Adrenal gland (tissue), 9 donors: ENCODE measurements at regions not wholly inside any gene's neighbourhood (a gene's known extent, or its start where the extent isn't known, plus 50 kb on each side); places are given as distances from the start of the nearest gene placed in this dataset.

ENCODE experiments used
- DNase-seq, 7 donors: peaks; one replicate each; pipeline ENCODE4 v3.0.0-alpha.2; 2019 to 2020
- H3K27ac ChIP-seq, 5 donors: fragments of 200-600 bp; sonication (generic) in 4 of 5; 1 replicate in 3 of 5; 2 replicates in 2 of 5; pipeline versions ENCODE4 v1.5.1 to v1.8.0; 2016 to 2020; ENCODE audit warnings: mild to moderate bottlenecking in 1 of 5
- H3K27me3 ChIP-seq: fragments of 200-600 bp; 2 replicates; pipeline ENCODE4 v1.8.0; 2021
- H3K36me3 ChIP-seq, 2 donors: fragments of 200-600 bp; replicated peaks in 1 of 2; 1 replicate in 1 of 2; 2 replicates in 1 of 2; pipeline versions ENCODE4 v1.5.1 to v1.8.0; 2018 to 2022
- H3K4me1 ChIP-seq, 2 donors: fragments of 200-600 bp; replicated peaks in 1 of 2; 1 replicate in 1 of 2; 2 replicates in 1 of 2; pipeline versions ENCODE4 v1.5.1 to v1.8.0; 2018 to 2021
- H3K4me3 ChIP-seq, 4 donors: fragments of 200-600 bp; sonication (generic) in 3 of 4; one replicate each; pipeline ENCODE4 v1.5.1; 2016 to 2018
- H3K9me3 ChIP-seq, 3 donors: fragments of 200-600 bp; sonication (generic) in 1 of 3; replicated peaks in 1 of 3; 1 replicate in 2 of 3; 2 replicates in 1 of 3; pipeline versions ENCODE4 v1.5.1 to v1.8.0; 2016 to 2021
- CTCF ChIP-seq, 6 experiments: fragments of 450-650 bp in 4 of 6; fragments of 200-600 bp in 2 of 6; sonication (generic) in 1 of 6; IDR thresholded peaks; 1 replicate in 5 of 6; 2 replicates in 1 of 6; pipeline versions ENCODE4 v1.5.1 to v1.8.0; 2016 to 2021; ENCODE audit warnings: antibody characterized with exemption in 6 of 6, mild to moderate bottlenecking in 2 of 6, moderate library complexity in 1 of 6
- POLR2A ChIP-seq, 2 donors: fragments of 450-650 bp; IDR thresholded peaks; one replicate each; pipeline ENCODE4 v1.6.1; 2017; ENCODE audit warnings: antibody characterized with exemption in 2 of 2, mild to moderate bottlenecking in 2 of 2, moderate library complexity in 1 of 2
- WGBS, 4 donors: extraction: QIAGEN DNeasy Blood & Tissue Kit in 2 of 4; methylation state at CpG; one replicate each; pipeline versions ENCODE4 v1.1.5 to v1.1.7; 2013 to 2017; 5-methylcytosine and 5-hydroxymethylcytosine counted together
- intact Hi-C, 2 donors: fragments of 100-400 bp; cut with DNase I; formaldehyde crosslinking; loops; one replicate each; pipeline versions ENCODE4 v1.14.1 to v1.15.0; 2022 to 2023
- donor health status: healthy with polysubstance abuse.
- donor health status: Bipolar disorder and iron deficiency.
- donor health status: DM: yes; HTN: yes; CAD: no.
- donor health status: DM: no; HTN: no; CAD: no.
- donor health status: DM: no; HTN: no; CAD: no.

DNA sequence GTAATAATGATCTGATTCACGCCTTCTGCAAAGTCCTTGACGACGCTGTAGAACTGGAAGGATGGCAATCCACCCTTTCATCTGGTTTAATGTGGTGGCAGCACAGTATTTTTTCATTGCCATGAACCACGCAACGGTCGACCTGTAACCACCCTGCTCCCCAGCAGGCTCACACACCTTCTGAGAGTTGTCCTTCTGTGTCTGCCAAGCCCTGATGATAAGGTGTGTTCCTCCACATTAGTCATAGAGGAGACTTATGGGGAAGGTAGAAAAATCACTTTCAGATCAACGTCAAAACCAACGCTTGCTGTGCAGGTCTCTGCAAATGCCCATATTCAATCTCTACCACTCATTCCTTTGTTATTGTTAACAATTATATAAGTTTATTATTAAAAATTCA lies 328.7 kb downstream of the SIPA1L2 start:
- Histone ChIP-seq H3K4me1 (no peaks in the 10 kb centered on the region), H3K36me3 (no peaks in the 10 kb centered on the region), H3K9me3 (no peaks in the 10 kb centered on the region), H3K27ac (no peak overlapping the region), H3K27me3 (no peaks in the 10 kb centered on the region), H3K4me3 (no peak overlapping the region)
- 85 to 91% (median 90%) methylated on average over 8 of the region's 8 CpGs for WGBS, 4 donors
- intact Hi-C loops, result no loop called here
- DNase-seq, result no peak
- TF ChIP-seq CTCF (IDR thresholded peaks at IDR 0.05), result no peak
- no peak for TF ChIP-seq POLR2A (IDR thresholded peaks at IDR 0.05)

DNA sequence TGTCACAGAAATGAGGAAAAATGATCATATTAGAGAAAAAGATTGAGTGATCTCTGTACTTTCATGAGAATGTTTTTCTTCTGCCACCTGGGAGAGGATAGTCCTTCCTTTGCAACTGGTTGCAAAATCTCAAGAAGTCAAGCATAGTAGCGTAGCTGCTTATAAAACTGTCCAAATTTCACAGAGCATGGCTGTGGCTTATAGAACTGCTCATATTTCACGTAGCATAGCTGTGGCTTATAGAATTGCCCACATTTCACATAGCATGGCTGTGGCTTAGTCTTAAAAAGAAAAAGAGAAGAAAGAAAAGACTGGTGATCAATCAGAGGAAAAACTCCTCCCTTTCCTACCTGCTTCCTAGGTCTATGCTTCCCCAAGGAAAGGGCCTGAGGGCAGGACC lies 329.5 kb downstream of the SIPA1L2 start:
- H3K4me3 ChIP-seq, result no peak overlapping the region
- no peaks in the 10 kb centered on the region for H3K9me3 ChIP-seq
- H3K36me3 ChIP-seq, result no peaks in the 10 kb centered on the region
- TF ChIP-seq POLR2A (IDR thresholded peaks at IDR 0.05) (no peak), CTCF (IDR thresholded peaks at IDR 0.05) (no peak)
- DNase-seq, result no peak
- no peak overlapping the region for H3K27ac ChIP-seq
- WGBS, 4 donors, result 82 to 92% (median 89%) methylated on average over 2 of the region's 2 CpGs
- intact Hi-C loops, result no loop called here
- H3K27me3 ChIP-seq, result no peaks in the 10 kb centered on the region
- H3K4me1 ChIP-seq, result no peaks in the 10 kb centered on the region

GRCh38 chr1:232296461-232296860 lies 333.5 kb downstream of the SIPA1L2 start:
- WGBS, 4 donors, result 72 to 95% (median 87%) methylated on average over 4 of the region's 4 CpGs
- intact Hi-C loops, result no loop called here

DNA sequence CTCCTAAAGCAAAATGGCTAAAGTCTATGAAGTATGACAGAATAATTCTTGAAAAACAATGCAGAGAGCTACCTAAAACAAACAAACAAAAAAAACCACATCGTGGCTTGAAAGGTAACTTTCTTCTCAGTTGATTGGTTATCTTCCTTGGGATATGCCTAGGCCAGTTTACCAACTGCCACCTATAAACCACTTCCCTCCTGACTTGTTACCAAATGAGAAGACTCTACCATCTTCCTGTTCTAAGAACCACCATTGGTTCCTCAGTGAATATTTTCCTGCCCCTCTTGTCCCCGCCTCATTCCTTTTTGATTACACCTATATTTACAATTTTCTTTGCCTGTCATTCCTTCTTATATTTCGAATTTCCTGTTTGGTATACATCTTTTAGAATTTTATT lies 336.6 kb downstream of the SIPA1L2 start:
- WGBS, 4 donors, result 88 to 92% (median 91%) methylated on average over 3 of the region's 3 CpGs
- DNase-seq, result no peak
- H3K4me3 ChIP-seq, result no peak overlapping the region
- H3K36me3 ChIP-seq, result no peaks in the 10 kb centered on the region
- H3K27me3 ChIP-seq, result no peaks in the 10 kb centered on the region
- no peaks in the 10 kb centered on the region for H3K9me3 ChIP-seq
- no peaks in the 10 kb centered on the region for H3K4me1 ChIP-seq
- intact Hi-C loops, result no loop called here
- TF ChIP-seq POLR2A (IDR thresholded peaks at IDR 0.05) (no peak), CTCF (IDR thresholded peaks at IDR 0.05) (no peak)
- no peak overlapping the region for H3K27ac ChIP-seq

More at GRCh38 chr1:232296461-232296860, 333.5 kb downstream of the SIPA1L2 start:
- DNase-seq, result no peak
- H3K4me3 ChIP-seq, result no peak overlapping the region
- TF ChIP-seq POLR2A (IDR thresholded peaks at IDR 0.05) (no peak), CTCF (IDR thresholded peaks at IDR 0.05) (no peak)
- no peaks in the 10 kb centered on the region for H3K36me3 ChIP-seq
- no peaks in the 10 kb centered on the region for H3K27me3 ChIP-seq
- H3K4me1 ChIP-seq, result no peaks in the 10 kb centered on the region
- no peak overlapping the region for H3K27ac ChIP-seq
- no peaks in the 10 kb centered on the region for H3K9me3 ChIP-seq
